CD4-positive, alpha-beta T cell treated with Interleukin-6 for 4 hours (primary cell): ENCODE measurements at regions not wholly inside any gene's neighbourhood (a gene's known extent, or its start where the extent isn't known, plus 50 kb on each side); places are given as distances from the start of the nearest gene placed in this dataset.
"Not testable (repeated sequence)": the region's sequence is repeated elsewhere in the genome, so short reads cannot be mapped to it uniquely, and the experiment has no call there.

Source experiments
- DNase-seq: peaks from one replicate; pipeline ENCODE4 v3.0.0-alpha.2; 2020; ENCODE audit warnings: mixed read lengths

GRCh38 chr4:3882316-3882885 is 116.2 kb downstream of the ADRA2C start:
- DNase-seq, result not testable (repeated sequence)

- DNase-seq, result not testable (repeated sequence)
Observed at GRCh38 chr4:3884261-3884660, 118.1 kb downstream of the ADRA2C start.

GRCh38 chr4:3893590-3893989 is 127.4 kb downstream of the ADRA2C start:
- not testable (repeated sequence) for DNase-seq

DNA sequence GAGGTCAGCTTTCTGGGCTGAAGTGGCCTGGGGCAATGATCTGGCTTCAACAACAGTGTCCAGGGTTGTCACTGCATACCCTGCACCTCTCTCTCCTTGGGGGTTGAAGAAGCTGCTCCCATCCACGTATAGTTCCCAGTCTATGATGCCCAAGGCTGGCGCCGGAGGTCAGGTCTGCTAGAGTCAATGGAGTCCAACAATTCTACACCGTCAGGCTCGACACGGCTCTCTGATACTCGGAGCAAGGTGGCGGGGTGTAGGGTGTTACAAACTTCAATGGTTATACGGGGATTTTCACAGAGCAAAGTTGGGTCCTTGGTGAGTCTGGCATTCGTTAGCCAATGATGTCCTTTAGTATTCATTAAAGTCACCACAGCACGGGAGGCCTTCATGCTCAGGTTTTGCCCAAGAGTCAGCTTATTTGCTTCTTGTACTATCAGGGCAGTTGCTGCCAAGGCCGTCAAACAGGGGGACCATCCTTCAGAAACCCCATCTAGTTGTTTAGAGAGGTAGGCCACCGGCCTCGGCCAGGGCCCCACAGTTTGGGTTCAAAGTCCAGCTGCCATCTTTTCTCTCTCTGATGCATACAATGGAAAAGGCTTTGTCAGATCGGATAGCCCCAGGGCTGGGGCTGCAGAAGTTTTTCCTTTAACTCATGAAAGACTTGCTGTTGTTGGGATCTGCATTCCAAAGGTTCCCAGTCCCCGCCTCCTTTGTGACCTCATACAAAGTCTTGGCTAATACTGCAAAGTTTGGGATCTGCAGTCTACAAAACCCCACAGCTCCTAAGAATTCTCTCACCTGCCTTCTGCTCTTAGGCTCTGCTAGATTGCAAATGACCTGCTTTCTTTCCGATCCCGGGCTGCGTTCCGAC is 128.1 kb downstream of the ADRA2C start:
- not testable (repeated sequence) for DNase-seq

DNA sequence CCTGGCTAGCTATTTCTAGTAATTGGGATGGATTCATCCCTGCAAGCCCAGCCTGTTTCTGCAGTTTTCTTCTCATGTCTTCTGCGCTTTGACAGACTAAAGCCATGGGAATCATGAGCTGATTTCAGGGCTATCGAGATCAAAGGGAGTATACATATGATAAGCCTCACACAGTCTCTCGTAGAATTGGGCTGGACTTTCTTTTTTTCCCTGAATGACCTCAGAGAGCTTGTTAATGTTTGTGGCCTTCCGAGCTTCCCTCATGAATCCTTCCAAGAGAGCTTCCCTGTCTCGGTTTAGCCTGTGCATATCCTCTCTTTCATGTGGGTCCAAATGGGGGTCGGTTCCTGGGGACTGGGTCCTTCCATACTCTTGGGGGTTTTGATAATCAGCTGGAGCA is 130.3 kb downstream of the ADRA2C start:
- no peak for DNase-seq

DNA sequence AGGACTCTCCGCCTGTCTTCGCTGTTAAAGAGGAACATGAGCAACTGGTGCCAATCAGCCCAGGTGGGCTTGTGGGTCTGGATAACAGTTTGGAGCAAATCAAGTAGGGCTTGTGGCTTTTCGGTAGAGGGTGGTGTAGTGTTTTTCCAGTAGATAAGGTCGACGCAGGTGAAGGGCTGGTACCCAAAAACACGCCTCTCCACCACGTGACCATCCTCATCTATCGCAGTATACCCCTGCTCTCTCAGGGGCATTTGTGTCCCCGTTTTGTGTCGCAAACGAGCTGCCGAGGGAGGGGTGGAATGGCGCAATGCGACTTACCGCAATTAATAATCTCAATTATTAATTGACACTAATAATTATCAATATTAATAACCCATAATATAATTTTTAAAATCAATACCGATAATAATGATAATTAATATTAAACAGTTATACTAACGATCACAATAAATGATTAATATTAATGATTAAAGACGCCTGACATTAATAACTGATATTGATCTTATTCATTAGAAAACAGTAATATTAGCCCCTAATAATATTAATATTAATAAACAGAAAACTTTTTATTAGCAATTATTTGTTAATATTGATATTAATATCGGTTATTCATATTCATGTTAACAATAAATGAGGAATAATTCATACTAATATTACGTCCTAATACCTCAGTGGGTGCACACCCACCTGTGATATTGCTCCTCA is 130.8 kb downstream of the ADRA2C start:
- DNase-seq, result not testable (repeated sequence)

GRCh38 chr4:3898098-3898497 is 131.9 kb downstream of the ADRA2C start:
- DNase-seq, result no peak

DNA sequence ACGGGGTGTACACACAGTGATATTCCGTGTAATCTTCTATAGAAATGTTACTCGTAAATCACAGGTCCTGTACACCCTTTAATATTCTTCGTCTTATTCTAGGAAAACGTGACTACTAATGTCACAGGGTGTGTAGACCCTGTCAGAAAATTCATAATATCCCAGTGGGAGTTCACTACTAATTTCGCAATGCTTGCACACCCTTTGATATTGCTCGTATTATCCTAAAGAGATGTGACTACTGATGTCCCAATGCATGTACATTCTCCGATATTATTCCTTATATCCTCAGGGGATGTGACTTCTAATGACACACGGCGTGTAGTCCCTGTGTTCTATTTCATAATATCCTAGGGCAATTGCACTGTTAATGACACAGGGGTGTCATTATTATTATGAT is 132.7 kb downstream of the ADRA2C start:
- DNase-seq, result not testable (repeated sequence)

DNA sequence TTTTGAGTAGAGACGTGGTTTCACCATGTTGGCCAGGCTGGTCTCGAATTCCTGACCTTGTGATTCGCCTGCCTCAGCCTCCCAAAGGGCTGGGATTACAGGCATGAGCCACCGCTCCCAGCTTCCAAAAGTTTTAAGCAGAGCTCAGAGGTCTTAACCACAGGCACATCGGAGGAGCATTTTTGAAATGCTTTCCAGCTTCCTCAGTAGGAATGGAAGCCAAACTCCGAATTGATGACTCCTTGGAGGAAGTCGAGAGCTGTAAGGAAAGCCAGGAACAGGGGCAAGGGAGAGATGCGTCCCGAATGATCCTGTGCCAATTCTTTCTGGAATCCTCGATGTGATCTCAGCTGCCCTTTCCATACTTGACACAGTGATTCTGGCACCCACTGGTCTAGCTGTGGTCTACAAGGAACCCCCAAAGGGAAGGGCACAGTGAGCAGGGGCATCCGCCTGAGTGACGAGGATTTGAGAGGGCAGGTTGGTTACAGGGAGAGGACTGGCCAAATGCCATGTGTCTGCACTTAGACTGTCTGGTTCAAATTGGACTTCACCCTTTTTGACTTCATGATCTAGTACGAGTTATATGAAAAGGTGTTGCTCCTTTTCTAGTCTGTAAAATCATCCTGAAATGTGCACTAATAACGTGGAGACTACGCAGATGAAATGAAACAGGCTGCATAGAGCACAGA is 138.2 kb downstream of the ADRA2C start:
- not testable (repeated sequence) for DNase-seq

- DNase-seq, result not testable (repeated sequence)
Observed at GRCh38 chr4:3909616-3910015, 143.4 kb downstream of the ADRA2C start.

GRCh38 chr4:3910161-3910950 is 144.2 kb downstream of the ADRA2C start:
- DNase-seq, result not testable (repeated sequence)

DNA sequence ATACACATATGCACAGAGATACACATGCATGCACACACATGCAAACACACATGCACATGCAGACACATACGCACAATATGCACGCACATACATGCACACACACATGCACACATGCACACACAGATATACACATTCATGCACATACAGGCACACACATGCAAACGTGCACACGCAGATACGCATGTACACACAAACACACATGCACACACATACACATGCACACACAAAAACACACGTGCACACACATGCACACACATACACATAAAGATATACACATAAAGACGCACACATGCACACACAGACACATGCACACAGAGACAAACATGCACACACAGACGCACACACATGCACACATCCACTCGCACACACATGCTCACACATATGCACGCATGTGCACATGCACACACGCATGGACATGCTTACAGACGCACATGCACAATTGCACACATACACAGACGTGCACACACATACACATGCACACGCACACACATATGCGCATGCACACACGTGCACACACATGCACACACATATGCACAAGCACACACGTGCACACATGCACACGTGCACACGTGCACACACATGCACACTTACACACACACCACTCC is 145.2 kb downstream of the ADRA2C start:
- DNase-seq, result no peak

DNA sequence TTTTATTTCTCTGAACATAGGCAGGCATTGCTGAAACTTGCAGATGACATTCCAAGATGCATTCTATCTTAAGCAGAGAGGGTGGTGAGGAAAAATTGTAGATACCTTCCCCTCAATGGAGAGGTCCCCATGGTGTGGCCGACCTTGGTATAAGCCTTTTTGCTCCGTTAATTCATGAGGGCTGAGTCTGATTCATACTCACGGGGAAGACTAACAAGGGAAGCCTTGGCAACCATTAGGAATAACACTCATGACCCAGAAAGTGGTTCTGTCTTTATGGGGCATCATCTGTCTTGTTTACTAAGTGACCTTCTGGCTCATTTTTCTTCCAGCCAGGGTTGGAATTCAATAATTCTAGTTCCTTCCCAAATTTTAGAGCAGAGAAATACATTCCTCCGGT is 148.3 kb downstream of the ADRA2C start:
- not testable (repeated sequence) for DNase-seq

DNA sequence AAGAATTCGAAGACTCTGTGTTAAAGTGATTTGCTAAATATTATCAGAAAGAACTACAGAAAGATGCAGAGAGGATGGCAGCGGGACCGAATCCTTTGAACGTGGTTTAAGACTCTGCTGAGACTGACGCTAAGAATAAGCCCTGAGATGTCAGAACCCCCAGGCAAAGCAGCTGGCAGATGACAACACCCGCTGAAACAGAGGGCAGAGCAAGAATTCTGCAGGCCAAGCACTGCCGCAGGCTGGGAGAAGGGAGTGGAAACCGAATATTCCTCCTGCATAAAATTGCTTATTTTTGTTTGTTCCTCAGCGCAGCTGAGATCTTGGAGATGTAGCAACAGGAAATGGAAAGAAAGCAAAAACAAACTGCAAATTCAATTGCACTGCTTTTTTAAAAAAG is 153.3 kb downstream of the ADRA2C start:
- DNase-seq, result not testable (repeated sequence)

GRCh38 chr4:3921902-3922301 is 155.7 kb downstream of the ADRA2C start:
- DNase-seq, result not testable (repeated sequence)

- DNase-seq, result not testable (repeated sequence)
Observed at GRCh38 chr4:3925841-3926240, 159.7 kb downstream of the ADRA2C start.

DNA sequence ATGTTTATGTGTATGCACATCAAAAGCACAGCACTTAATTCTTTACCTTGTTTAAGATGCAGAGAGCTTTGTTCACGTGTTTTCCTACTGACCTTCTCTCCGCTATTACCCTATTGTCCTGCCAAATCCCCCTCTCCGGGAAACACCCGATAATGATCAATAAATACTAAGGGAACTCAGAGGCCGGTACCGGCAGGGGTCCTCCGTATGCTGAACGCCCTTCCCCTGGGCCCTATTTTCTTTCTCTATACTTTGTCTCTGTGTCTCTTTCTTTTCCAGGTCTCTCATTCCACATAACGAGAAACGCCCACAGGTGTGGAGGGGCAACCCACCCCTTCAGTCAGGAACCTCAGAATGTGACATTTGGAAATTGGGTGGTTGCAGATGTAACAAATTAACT is 160.1 kb downstream of the ADRA2C start:
- DNase-seq, result not testable (repeated sequence)

DNA sequence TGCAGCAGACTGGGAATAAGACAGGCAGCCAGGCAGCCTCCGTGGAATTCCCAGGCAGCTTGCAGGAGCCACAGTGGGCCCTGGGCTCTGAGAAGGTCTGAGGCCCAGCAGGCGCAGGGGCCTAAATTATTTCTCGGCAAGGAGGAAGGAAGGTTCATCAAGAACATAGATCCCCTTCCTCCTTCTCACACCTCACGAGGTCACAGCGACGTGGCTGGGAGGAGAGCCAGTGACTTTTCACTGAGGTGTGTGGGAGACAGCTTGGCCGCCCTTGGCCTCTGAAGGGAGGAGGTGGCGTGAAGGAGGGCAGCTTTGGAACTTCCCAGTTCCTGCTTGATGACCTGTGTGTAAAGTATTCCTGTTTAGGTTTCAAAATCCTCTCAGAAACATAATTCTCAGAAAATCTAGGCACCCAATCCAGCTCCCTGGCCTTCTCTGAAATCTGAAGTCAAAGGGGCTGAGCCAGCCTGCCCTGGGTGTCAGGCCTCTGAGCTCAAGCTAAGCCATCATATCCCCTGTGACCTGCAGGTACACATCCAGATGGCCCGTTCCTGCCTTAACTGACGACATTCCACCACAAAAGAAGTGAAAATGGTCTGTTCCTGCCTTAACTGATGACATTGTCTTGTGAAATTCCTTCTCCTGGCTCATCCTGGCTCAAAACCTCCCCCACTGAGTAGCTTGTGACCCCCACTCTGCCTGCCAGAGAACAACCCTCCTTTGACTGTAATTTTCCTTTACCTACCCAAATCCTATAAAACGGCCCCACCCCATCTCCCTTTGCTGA is 161.0 kb downstream of the ADRA2C start:
- DNase-seq, result not testable (repeated sequence)

DNA sequence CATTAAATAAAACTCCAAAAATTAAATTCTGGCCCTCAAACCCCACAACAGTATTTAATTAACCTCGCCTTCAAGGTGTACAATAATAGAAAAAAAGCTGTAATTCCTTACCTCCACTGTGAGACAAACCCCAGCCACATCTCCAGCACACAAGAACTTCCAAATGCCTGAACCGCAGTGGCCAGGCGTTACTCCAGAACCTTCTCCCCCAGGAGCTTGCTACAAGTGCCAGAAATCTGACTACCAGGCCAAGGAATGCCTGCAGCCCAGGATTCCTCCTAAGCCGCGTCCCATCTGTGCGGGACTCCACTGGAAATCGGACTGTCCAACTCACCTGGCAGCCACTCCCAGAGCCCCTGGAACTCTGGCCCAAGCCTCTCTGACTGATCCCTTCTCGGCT is 163.2 kb downstream of the ADRA2C start:
- DNase-seq, result not testable (repeated sequence)

- DNase-seq, result not testable (repeated sequence)
Observed at GRCh38 chr4:3932734-3933133, 166.5 kb downstream of the ADRA2C start.

- DNase-seq, result not testable (repeated sequence)
Observed at GRCh38 chr4:3935406-3935805, 169.2 kb downstream of the ADRA2C start.
